GM12878 (cell line): ENCODE measurements at regions not wholly inside any gene's neighbourhood (a gene's known extent, or its start where the extent isn't known, plus 50 kb on each side); places are given as distances from the start of the nearest gene placed in this dataset.

ENCODE experiments used
- ATAC-seq: fragments of 200-7000 bp; cut with Tn5 transposase; 3 replicates; pipeline ENCODE4 v1.9.1; 2020; ENCODE audit warnings: mild to moderate bottlenecking, moderate library complexity
- BruUV-seq: library from RNA; stranded (reverse); fragments of 400-500 nt; replicated peaks from 2 replicates; lab custom pipeline; 2021; lab: Mats Ljungman, UMichigan
- CTCF ChIA-PET: fragments of 300-600 bp; sonication (Branson Sonifier 250); formaldehyde crosslinking; extraction: SDS; loops from one replicate; lab custom pipeline; 2021; ENCODE audit warnings: inconsistent platforms; lab: Yijun Ruan, JAX
- POLR2A ChIA-PET: fragments of 350-600 bp; formaldehyde crosslinking; extraction: SDS; loops from one replicate; lab custom pipeline; 2021; ENCODE audit warnings: inconsistent platforms; lab: Charles Lee
- RAD21 ChIA-PET: fragments of 300-600 bp; sonication (Branson Sonifier 250); formaldehyde crosslinking; loops from one replicate; lab custom pipeline; 2023; ENCODE audit warnings: antibody characterized with exemption; ENCODE audit not compliant: unreplicated experiment; lab: Charles Lee
- SMC1A ChIA-PET: fragments of 300-600 bp; sonication (Branson Sonifier 250); formaldehyde crosslinking; loops from one replicate; lab custom pipeline; 2023; ENCODE audit not compliant: unreplicated experiment, uncharacterized antibody; lab: Charles Lee
- DNase-seq: peaks from one replicate; pipeline ENCODE4 v3.0.0-alpha.2; 2011; ENCODE audit warnings: low read depth, low spot score
- FAIRE-seq: peaks from 3 replicates; lab custom pipeline; 2011; peaks lifted over from hg19 to GRCh38; lab: Jason Lieb, UNC
- H2AFZ ChIP-seq: 2 replicates; pipeline ENCODE4 v1.6.0; 2011; ENCODE audit warnings: low read depth, low read length, control low read depth; ENCODE audit not compliant: control insufficient read depth
- H3K27ac ChIP-seq: 2 replicates; pipeline ENCODE4 v1.5.1; 2011; ENCODE audit warnings: control low read depth; ENCODE audit not compliant: control insufficient read depth, insufficient read depth
- H3K27me3 ChIP-seq, 2 experiments: replicated peaks in 1 of 2; 2 replicates each; pipeline versions ENCODE4 v1.6.0 to v1.6.1; 2011; ENCODE audit warnings: low read length in 1 of 2; ENCODE audit not compliant: control insufficient read depth in 2 of 2, insufficient read depth in 2 of 2
- H3K36me3 ChIP-seq, 2 experiments: 2 replicates each; pipeline ENCODE4 v1.5.1; 2011; ENCODE audit warnings: low read length in 1 of 2; ENCODE audit not compliant: control insufficient read depth in 2 of 2, insufficient read depth in 2 of 2
- H3K4me1 ChIP-seq: 2 replicates; pipeline ENCODE4 v1.6.1; 2011; ENCODE audit warnings: mild to moderate bottlenecking, low read length, moderate library complexity, mixed read lengths; ENCODE audit not compliant: control insufficient read depth, insufficient read depth
- H3K4me2 ChIP-seq: 2 replicates; pipeline ENCODE4 v1.6.0; 2011; ENCODE audit warnings: control low read depth; ENCODE audit not compliant: control insufficient read depth, insufficient read depth
- H3K4me3 ChIP-seq: fragments of 200-600 bp; sonication (generic); 2 replicates; pipeline ENCODE4 v1.5.1; 2016
- H3K79me2 ChIP-seq: 2 replicates; pipeline ENCODE4 v1.6.0; 2011; ENCODE audit warnings: low read length; ENCODE audit not compliant: control insufficient read depth, insufficient read depth
- H3K9ac ChIP-seq: 2 replicates; pipeline ENCODE4 v1.8.0; 2011; ENCODE audit warnings: low read length, control low read depth, mixed read lengths; ENCODE audit not compliant: control insufficient read depth, insufficient read depth
- H3K9me3 ChIP-seq: replicated peaks from 3 replicates; pipeline ENCODE4 v1.5.1; 2011; ENCODE audit warnings: mild to moderate bottlenecking, low read length; ENCODE audit not compliant: control insufficient read depth, insufficient read depth
- H4K20me1 ChIP-seq: 2 replicates; pipeline ENCODE4 v1.6.0; 2011; ENCODE audit not compliant: control insufficient read depth, insufficient read depth
- CEBPB ChIP-seq, 2 experiments: fragments of 150-350 bp in 1 of 2; IDR thresholded peaks; 2 replicates each; pipeline ENCODE4 v1.6.1; 2012 to 2014; ENCODE audit warnings: low read depth in 2 of 2, low read length in 2 of 2, borderline replicate concordance in 1 of 2, inconsistent platforms in 1 of 2
- EGR1 ChIP-seq, 2 experiments: IDR thresholded peaks; 1 replicate in 1 of 2; 2 replicates in 1 of 2; pipeline ENCODE4 v1.6.1; 2011 to 2012; ENCODE audit warnings: low read depth in 2 of 2, low read length in 2 of 2, borderline replicate concordance in 1 of 2, mild to moderate bottlenecking in 1 of 2, moderate library complexity in 1 of 2
- EZH2 ChIP-seq: IDR thresholded peaks from 2 replicates; pipeline ENCODE4 v1.6.1; 2012; ENCODE audit warnings: low read depth, mild to moderate bottlenecking, control low read depth, inconsistent platforms, low read length, borderline replicate concordance; ENCODE audit not compliant: control insufficient read depth
- GABPA ChIP-seq: IDR thresholded peaks from 2 replicates; pipeline ENCODE4 v1.6.1; 2014; ENCODE audit warnings: antibody characterized with exemption, low read depth, mild to moderate bottlenecking, inconsistent platforms
- IKZF2 ChIP-seq, 2 experiments: fragments of 450-650 bp; IDR thresholded peaks; 2 replicates each; pipeline ENCODE4 v1.6.1; 2017; ENCODE audit warnings: mild to moderate bottlenecking in 2 of 2, moderate library complexity in 2 of 2
- JUNB ChIP-seq: IDR thresholded peaks from 2 replicates; pipeline ENCODE4 v1.6.1; 2016; ENCODE audit warnings: antibody characterized with exemption, mild to moderate bottlenecking
- MEF2B ChIP-seq: fragments of 450-650 bp; IDR thresholded peaks from 2 replicates; pipeline ENCODE4 v1.6.1; 2018; ENCODE audit warnings: mild to moderate bottlenecking, moderate library complexity; ENCODE audit not compliant: partially characterized antibody, poor library complexity, severe bottlenecking
- PML ChIP-seq: IDR thresholded peaks from 2 replicates; pipeline ENCODE4 v1.6.1; 2012; ENCODE audit warnings: low read length, inconsistent platforms
- RAD21 ChIP-seq: IDR thresholded peaks from 2 replicates; pipeline ENCODE4 v1.6.1; 2011; ENCODE audit warnings: mild to moderate bottlenecking, low read depth, low read length, moderate library complexity; ENCODE audit not compliant: insufficient read depth
- SIX5 ChIP-seq: IDR thresholded peaks from 2 replicates; pipeline ENCODE4 v1.6.1; 2011; ENCODE audit warnings: mild to moderate bottlenecking, low read depth, low read length, moderate library complexity; ENCODE audit not compliant: severe bottlenecking
- SMAD1 ChIP-seq: fragments of 450-650 bp; IDR thresholded peaks from 2 replicates; pipeline ENCODE4 v1.6.1; 2018; ENCODE audit warnings: mild to moderate bottlenecking, low read depth; ENCODE audit not compliant: partially characterized antibody
- TAF1 ChIP-seq: IDR thresholded peaks from 2 replicates; pipeline ENCODE4 v1.6.1; 2011; ENCODE audit warnings: mild to moderate bottlenecking, low read depth, low read length, borderline replicate concordance
- WGBS: methylation state at CpG from one replicate; pipeline ENCODE4 v1.1.6; 2016; ENCODE audit warnings: low lambda C conversion rate; ENCODE audit not compliant: insufficient replicate concordance, insufficient coverage; ENCODE audit errors: missing lambda C conversion rate; 5-methylcytosine and 5-hydroxymethylcytosine counted together
- in situ Hi-C: fragments of 300-500 bp; cut with MboI; formaldehyde crosslinking; loops from 9 replicates; pipeline ENCODE4 v1.14.3; 2018; ENCODE audit warnings: mixed read lengths
- intact Hi-C: fragments of 100-400 bp; cut with micrococcal nuclease; formaldehyde crosslinking; loops from one replicate; pipeline ENCODE4 v1.14.2; 2022; ENCODE audit not compliant: unreplicated experiment
- TF ChIP-seq, protein P1 (sequence below): IDR thresholded peaks from 2 replicates; pipeline ENCODE4 v1.6.1; 2012; ENCODE audit warnings: improper control_type of control experiment, low read depth, low read length; ENCODE audit not compliant: insufficient replicate concordance
- TF ChIP-seq, protein P2 (sequence below): fragments of 450-650 bp; IDR thresholded peaks from 2 replicates; pipeline ENCODE4 v1.6.1; 2017; ENCODE audit warnings: antibody characterized with exemption, mild to moderate bottlenecking, moderate library complexity
- TF ChIP-seq, protein P3 (sequence below): fragments of 450-650 bp; conservative IDR thresholded peaks from 2 replicates; pipeline ENCODE4 v1.6.1; 2017; ENCODE audit warnings: mild to moderate bottlenecking, moderate library complexity

DNA sequence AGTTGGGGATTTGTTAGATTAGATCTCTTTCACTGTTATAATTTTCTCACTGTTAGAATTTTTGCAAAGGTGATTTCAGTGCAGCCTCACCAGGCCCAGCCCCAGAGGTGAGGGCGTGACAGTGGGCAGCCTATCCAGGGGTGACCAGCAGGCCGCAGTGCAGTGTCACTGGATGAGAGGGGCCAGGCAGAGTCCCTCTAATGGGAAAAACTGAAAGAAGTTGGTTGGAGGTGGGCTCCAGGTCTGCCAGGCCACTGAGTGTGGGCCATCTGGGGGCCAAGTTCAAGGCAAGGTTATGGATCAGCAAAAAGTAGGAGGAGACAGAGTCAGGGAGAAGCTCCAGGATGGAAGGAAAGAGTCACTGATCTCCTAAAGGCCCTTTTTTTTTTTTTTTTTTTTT lies 90.5 kb upstream of the SDK1 start:
- no peak for DNase-seq
- Histone ChIP-seq H3K9me3 (no peaks in the 10 kb centered on the region; the same call in 2 of the 3 replicates), H3K4me2 (no peak overlapping the region), H2AFZ (no peak overlapping the region), H3K27me3 (no peaks in the 10 kb centered on the region), H3K4me3 (no peak overlapping the region), H3K4me1 (no peaks in the 10 kb centered on the region), H3K36me3 (no peaks in the 10 kb centered on the region), H3K27ac (no peak overlapping the region), H4K20me1 (no peaks in the 10 kb centered on the region), H3K79me2 (no peaks in the 10 kb centered on the region), H3K9ac (no peak overlapping the region)
- RAD21 ChIA-PET = no interaction called here
- ATAC-seq = no peak
- no peak for FAIRE-seq
- SMC1A ChIA-PET = no interaction called here
- CTCF ChIA-PET = no interaction called here
- in situ Hi-C loops (no loop called here), intact Hi-C loops (no loop called here)
- no TSS peak for BruUV-seq
- POLR2A ChIA-PET = no interaction called here
- WGBS = 36% methylated on average over 2 of the region's 2 CpGs
- TF ChIP-seq IKZF2 (IDR thresholded peaks at IDR 0.05) (no peak), MEF2B (no peak), TAF1 (no peak), CEBPB (IDR thresholded peaks at IDR 0.05; ENCODE audit: borderline replicate concordance in 1 of 2, low read depth in 2 of 2, low read length in 2 of 2) (no peak), SIX5 (no peak), SMAD1 (no peak), JUNB (no peak), EGR1 (IDR thresholded peaks at IDR 0.05; ENCODE audit: borderline replicate concordance in 1 of 2, low read depth in 2 of 2, low read length in 2 of 2) (no peak), GABPA (no peak), PML (no peak), EZH2 (no peak), RAD21 (no peak)
- TF ChIP-seq, protein P1, sequence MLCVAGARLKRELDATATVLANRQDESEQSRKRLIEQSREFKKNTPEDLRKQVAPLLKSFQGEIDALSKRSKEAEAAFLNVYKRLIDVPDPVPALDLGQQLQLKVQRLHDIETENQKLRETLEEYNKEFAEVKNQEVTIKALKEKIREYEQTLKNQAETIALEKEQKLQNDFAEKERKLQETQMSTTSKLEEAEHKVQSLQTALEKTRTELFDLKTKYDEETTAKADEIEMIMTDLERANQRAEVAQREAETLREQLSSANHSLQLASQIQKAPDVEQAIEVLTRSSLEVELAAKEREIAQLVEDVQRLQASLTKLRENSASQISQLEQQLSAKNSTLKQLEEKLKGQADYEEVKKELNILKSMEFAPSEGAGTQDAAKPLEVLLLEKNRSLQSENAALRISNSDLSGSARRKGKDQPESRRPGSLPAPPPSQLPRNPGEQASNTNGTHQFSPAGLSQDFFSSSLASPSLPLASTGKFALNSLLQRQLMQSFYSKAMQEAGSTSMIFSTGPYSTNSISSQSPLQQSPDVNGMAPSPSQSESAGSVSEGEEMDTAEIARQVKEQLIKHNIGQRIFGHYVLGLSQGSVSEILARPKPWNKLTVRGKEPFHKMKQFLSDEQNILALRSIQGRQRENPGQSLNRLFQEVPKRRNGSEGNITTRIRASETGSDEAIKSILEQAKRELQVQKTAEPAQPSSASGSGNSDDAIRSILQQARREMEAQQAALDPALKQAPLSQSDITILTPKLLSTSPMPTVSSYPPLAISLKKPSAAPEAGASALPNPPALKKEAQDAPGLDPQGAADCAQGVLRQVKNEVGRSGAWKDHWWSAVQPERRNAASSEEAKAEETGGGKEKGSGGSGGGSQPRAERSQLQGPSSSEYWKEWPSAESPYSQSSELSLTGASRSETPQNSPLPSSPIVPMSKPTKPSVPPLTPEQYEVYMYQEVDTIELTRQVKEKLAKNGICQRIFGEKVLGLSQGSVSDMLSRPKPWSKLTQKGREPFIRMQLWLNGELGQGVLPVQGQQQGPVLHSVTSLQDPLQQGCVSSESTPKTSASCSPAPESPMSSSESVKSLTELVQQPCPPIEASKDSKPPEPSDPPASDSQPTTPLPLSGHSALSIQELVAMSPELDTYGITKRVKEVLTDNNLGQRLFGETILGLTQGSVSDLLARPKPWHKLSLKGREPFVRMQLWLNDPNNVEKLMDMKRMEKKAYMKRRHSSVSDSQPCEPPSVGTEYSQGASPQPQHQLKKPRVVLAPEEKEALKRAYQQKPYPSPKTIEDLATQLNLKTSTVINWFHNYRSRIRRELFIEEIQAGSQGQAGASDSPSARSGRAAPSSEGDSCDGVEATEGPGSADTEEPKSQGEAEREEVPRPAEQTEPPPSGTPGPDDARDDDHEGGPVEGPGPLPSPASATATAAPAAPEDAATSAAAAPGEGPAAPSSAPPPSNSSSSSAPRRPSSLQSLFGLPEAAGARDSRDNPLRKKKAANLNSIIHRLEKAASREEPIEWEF = no peak
- TF ChIP-seq, protein P2, sequence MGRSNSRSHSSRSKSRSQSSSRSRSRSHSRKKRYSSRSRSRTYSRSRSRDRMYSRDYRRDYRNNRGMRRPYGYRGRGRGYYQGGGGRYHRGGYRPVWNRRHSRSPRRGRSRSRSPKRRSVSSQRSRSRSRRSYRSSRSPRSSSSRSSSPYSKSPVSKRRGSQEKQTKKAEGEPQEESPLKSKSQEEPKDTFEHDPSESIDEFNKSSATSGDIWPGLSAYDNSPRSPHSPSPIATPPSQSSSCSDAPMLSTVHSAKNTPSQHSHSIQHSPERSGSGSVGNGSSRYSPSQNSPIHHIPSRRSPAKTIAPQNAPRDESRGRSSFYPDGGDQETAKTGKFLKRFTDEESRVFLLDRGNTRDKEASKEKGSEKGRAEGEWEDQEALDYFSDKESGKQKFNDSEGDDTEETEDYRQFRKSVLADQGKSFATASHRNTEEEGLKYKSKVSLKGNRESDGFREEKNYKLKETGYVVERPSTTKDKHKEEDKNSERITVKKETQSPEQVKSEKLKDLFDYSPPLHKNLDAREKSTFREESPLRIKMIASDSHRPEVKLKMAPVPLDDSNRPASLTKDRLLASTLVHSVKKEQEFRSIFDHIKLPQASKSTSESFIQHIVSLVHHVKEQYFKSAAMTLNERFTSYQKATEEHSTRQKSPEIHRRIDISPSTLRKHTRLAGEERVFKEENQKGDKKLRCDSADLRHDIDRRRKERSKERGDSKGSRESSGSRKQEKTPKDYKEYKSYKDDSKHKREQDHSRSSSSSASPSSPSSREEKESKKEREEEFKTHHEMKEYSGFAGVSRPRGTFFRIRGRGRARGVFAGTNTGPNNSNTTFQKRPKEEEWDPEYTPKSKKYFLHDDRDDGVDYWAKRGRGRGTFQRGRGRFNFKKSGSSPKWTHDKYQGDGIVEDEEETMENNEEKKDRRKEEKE = no peak
- TF ChIP-seq, protein P3, sequence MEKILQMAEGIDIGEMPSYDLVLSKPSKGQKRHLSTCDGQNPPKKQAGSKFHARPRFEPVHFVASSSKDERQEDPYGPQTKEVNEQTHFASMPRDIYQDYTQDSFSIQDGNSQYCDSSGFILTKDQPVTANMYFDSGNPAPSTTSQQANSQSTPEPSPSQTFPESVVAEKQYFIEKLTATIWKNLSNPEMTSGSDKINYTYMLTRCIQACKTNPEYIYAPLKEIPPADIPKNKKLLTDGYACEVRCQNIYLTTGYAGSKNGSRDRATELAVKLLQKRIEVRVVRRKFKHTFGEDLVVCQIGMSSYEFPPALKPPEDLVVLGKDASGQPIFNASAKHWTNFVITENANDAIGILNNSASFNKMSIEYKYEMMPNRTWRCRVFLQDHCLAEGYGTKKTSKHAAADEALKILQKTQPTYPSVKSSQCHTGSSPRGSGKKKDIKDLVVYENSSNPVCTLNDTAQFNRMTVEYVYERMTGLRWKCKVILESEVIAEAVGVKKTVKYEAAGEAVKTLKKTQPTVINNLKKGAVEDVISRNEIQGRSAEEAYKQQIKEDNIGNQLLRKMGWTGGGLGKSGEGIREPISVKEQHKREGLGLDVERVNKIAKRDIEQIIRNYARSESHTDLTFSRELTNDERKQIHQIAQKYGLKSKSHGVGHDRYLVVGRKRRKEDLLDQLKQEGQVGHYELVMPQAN = no peak
